EH (cell line): ENCODE measurements at regions not wholly inside any gene's neighbourhood (a gene's known extent, or its start where the extent isn't known, plus 50 kb on each side); places are given as distances from the start of the nearest gene placed in this dataset.
A peak's percentile ranks its signal among the peaks of the same experiment; 100 is the strongest.

Experiments used
- DNase-seq: peaks from one replicate; pipeline ENCODE4 v3.0.0-alpha.2; 2015; ENCODE audit warnings: low read depth

- DNase-seq, result no peak
Observed at GRCh38 chr12:65764325-65764724, 60.0 kb upstream of the HMGA2 start.

- peak; percentile 71 for DNase-seq
Observed at GRCh38 chr12:65765436-65765813, 58.9 kb upstream of the HMGA2 start.

GRCh38 chr12:65769880-65770279 lies 54.4 kb upstream of the HMGA2 start:
- DNase-seq, result no peak
